Endothelial cell of umbilical vein (primary cell): ENCODE measurements at regions not wholly inside any gene's neighbourhood (a gene's known extent, or its start where the extent isn't known, plus 50 kb on each side); places are given as distances from the start of the nearest gene placed in this dataset.

ENCODE experiments used
- BruUV-seq: library from RNA; stranded (reverse); fragments of 400-500 nt; replicated peaks from 2 replicates; lab custom pipeline; 2021; lab: Mats Ljungman, UMichigan
- CTCF ChIA-PET: fragments of 300-600, 350-600 bp; sonication (Branson Sonifier 250); formaldehyde crosslinking; loops from one replicate; lab custom pipeline; 2021; ENCODE audit warnings: antibody characterized with exemption, inconsistent platforms; lab: Charles Lee
- POLR2A ChIA-PET: fragments of 300-600, 350-600 bp; sonication (Branson Sonifier 250); formaldehyde crosslinking; loops from one replicate; lab custom pipeline; 2021; ENCODE audit warnings: antibody characterized with exemption, inconsistent platforms; lab: Charles Lee
- DNase-seq: peaks from one replicate; pipeline ENCODE4 v3.0.0-alpha.2; 2011; ENCODE audit warnings: low read depth, low spot score
- FAIRE-seq: peaks from 2 replicates; lab custom pipeline; 2011; peaks lifted over from hg19 to GRCh38; lab: Jason Lieb, UNC
- H2AFZ ChIP-seq: 2 replicates; pipeline ENCODE4 v1.6.0; 2012; ENCODE audit warnings: low read depth, low read length, control low read depth, inconsistent platforms
- H3K27ac ChIP-seq: 2 replicates; pipeline ENCODE4 v1.5.1; 2011; ENCODE audit warnings: low read depth, mild to moderate bottlenecking, control low read depth, low read length, moderate library complexity; ENCODE audit not compliant: insufficient read depth
- H3K27me3 ChIP-seq, 2 experiments: 2 replicates each; pipeline versions ENCODE4 v1.6.0 to v1.6.1; 2011; ENCODE audit warnings: low read length in 2 of 2, mixed read lengths in 1 of 2; ENCODE audit not compliant: control insufficient read depth in 2 of 2, insufficient read depth in 2 of 2
- H3K36me3 ChIP-seq, 2 experiments: 2 replicates in 1 of 2; 3 replicates in 1 of 2; pipeline ENCODE4 v1.5.1; 2011; ENCODE audit warnings: low read length in 2 of 2, mild to moderate bottlenecking in 1 of 2, moderate library complexity in 1 of 2; ENCODE audit not compliant: control insufficient read depth in 2 of 2, insufficient read depth in 2 of 2; ENCODE audit errors: extremely low read depth in 1 of 2
- H3K4me1 ChIP-seq: 3 replicates; pipeline ENCODE4 v1.5.1; 2011; ENCODE audit warnings: mild to moderate bottlenecking, low read length; ENCODE audit not compliant: control insufficient read depth, insufficient read depth; ENCODE audit errors: extremely low read depth
- H3K4me2 ChIP-seq: 2 replicates; pipeline ENCODE4 v1.6.1; 2011; ENCODE audit warnings: low read length, control low read depth, mixed read lengths; ENCODE audit not compliant: insufficient read depth
- H3K4me3 ChIP-seq, 3 experiments: fragments of 200-600 bp in 1 of 3; sonication (generic), shearing (Covaris generic) in 1 of 3; replicated peaks in 1 of 3; 2 replicates each; pipeline ENCODE4 v1.5.1; 2011 to 2016; ENCODE audit warnings: control low read depth in 3 of 3, low read length in 3 of 3, mild to moderate bottlenecking in 2 of 3, inconsistent platforms in 1 of 3, low read depth in 1 of 3, moderate library complexity in 1 of 3; ENCODE audit not compliant: insufficient read depth in 1 of 3
- H3K79me2 ChIP-seq: 2 replicates; pipeline ENCODE4 v1.6.0; 2012; ENCODE audit warnings: low read length, inconsistent platforms; ENCODE audit not compliant: control insufficient read depth, insufficient read depth
- H3K9ac ChIP-seq: replicated peaks from 2 replicates; pipeline ENCODE3; 2011; ENCODE audit warnings: low read length, control low read depth; ENCODE audit not compliant: insufficient read depth; ENCODE audit errors: extremely low read depth
- H3K9me1 ChIP-seq: replicated peaks from 3 replicates; pipeline ENCODE4 v1.6.0; 2011; ENCODE audit warnings: mild to moderate bottlenecking, low read length; ENCODE audit not compliant: control insufficient read depth, insufficient read depth; ENCODE audit errors: extremely low read depth
- H3K9me3 ChIP-seq: replicated peaks from 2 replicates; pipeline ENCODE4 v1.5.1; 2012; ENCODE audit warnings: low read length, inconsistent platforms; ENCODE audit not compliant: control insufficient read depth, insufficient read depth
- H4K20me1 ChIP-seq: replicated peaks from 2 replicates; pipeline ENCODE3; 2011; ENCODE audit warnings: mild to moderate bottlenecking, low read length; ENCODE audit not compliant: control insufficient read depth, insufficient read depth; ENCODE audit errors: extremely low read depth
- EZH2 ChIP-seq: IDR thresholded peaks from 2 replicates; pipeline ENCODE4 v1.6.1; 2012; ENCODE audit warnings: borderline replicate concordance, low read depth, mild to moderate bottlenecking, moderate library complexity, low read length, inconsistent platforms; ENCODE audit not compliant: severe bottlenecking
- FOS ChIP-seq: IDR thresholded peaks from 2 replicates; pipeline ENCODE4 v1.6.1; 2011; ENCODE audit warnings: mild to moderate bottlenecking, low read length, moderate library complexity, borderline replicate concordance; ENCODE audit not compliant: insufficient read depth
- GATA2 ChIP-seq: IDR thresholded peaks from 2 replicates; pipeline ENCODE4 v1.7.0; 2011; ENCODE audit warnings: low read depth, mild to moderate bottlenecking, moderate library complexity, mixed read lengths, low read length; ENCODE audit not compliant: insufficient read length, insufficient read depth
- JUN ChIP-seq: IDR thresholded peaks from 2 replicates; pipeline ENCODE4 v1.6.1; 2011; ENCODE audit warnings: borderline replicate concordance, low read depth; ENCODE audit not compliant: insufficient read length, insufficient read depth
- MYC ChIP-seq: IDR thresholded peaks from one replicate; pipeline ENCODE4 v1.6.1; 2011; ENCODE audit warnings: mild to moderate bottlenecking, low read depth, low read length
- POLR2A ChIP-seq: IDR thresholded peaks from 2 replicates; pipeline ENCODE4 v1.6.1; 2012; ENCODE audit warnings: low read depth, mild to moderate bottlenecking, control low read depth, low read length
- POLR2AphosphoS5 ChIP-seq: IDR thresholded peaks from 2 replicates; pipeline ENCODE4 v1.6.1; 2012; ENCODE audit warnings: low read depth, mild to moderate bottlenecking, control low read depth, low read length, moderate library complexity; ENCODE audit not compliant: insufficient read depth
- dilution Hi-C: fragments of 300-500 bp; cut with MboI; formaldehyde crosslinking; loops from one replicate; pipeline ENCODE4 v1.15.0; 2019; ENCODE audit warnings: low sequenced_read_pairs; ENCODE audit not compliant: extremely low pct_ligation_motif_present
- intact Hi-C: fragments of 100-400 bp; cut with micrococcal nuclease; formaldehyde crosslinking; loops from one replicate; pipeline ENCODE4 v1.10.0; 2022
- TF ChIP-seq, protein P1 (sequence below), 2 donors: IDR thresholded peaks; 1 replicate in 1 of 2; 2 replicates in 1 of 2; pipeline ENCODE4 v1.5.1; 2011; ENCODE audit warnings: low read length in 2 of 2, mild to moderate bottlenecking in 2 of 2, moderate library complexity in 2 of 2, control low read depth in 1 of 2, inconsistent platforms in 1 of 2, low read depth in 1 of 2; ENCODE audit not compliant: insufficient read depth in 1 of 2; ENCODE audit errors: extremely low read depth in 1 of 2
- TF ChIP-seq, protein P2 (sequence below): IDR thresholded peaks from 2 replicates; pipeline ENCODE4 v1.6.1; 2011; ENCODE audit not compliant: insufficient read depth, insufficient read length

DNA sequence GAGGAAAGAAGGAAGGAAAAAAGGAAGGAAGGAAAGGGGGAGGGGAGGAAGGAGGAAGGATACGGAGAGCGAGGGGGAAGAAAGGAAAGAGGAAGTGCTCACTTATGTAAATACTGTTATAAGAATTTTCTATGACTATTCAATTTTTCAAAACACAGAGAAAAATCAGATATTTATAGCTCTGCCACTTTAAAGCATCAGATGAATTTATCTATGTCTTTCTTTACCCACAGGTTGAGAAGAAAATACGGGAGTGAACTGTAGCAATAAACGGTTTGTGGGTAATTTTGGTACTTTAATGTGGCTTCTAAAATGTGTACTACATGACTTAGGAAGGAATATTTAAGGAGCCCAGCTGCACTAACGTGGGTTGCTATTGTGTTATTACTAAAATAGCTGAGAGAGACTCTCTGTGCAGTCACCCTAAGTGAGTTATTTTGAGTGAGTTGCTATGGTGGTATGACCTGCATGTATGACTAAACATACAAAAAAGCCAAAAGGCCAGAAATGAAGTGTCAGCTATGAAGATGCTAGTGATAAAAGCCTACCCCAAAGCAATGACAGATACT lies 225.5 kb downstream of the SOD2 start:
- intact Hi-C loops (no loop called here), dilution Hi-C loops (no loop called here)
- DNase-seq (no peak), FAIRE-seq (no peak)
- Histone ChIP-seq H3K4me3 (no peak overlapping the region), H3K4me2 (no peak overlapping the region), H3K36me3 (no peaks in the 10 kb centered on the region), H3K9me1 (no peaks in the 10 kb centered on the region), H3K9me3 (no peaks in the 10 kb centered on the region), H3K9ac (no peak overlapping the region), H3K4me1 (no peaks in the 10 kb centered on the region), H3K27me3 (no peaks in the 10 kb centered on the region), H3K79me2 (no peaks in the 10 kb centered on the region), H3K27ac (no peak overlapping the region), H2AFZ (no peak overlapping the region), H4K20me1 (no peaks in the 10 kb centered on the region)
- ChIA-PET CTCF (no interaction called here), POLR2A (no interaction called here)
- BruUV-seq: no TSS peak
- TF ChIP-seq MYC (no peak), FOS (no peak)
- TF ChIP-seq, protein P1, sequence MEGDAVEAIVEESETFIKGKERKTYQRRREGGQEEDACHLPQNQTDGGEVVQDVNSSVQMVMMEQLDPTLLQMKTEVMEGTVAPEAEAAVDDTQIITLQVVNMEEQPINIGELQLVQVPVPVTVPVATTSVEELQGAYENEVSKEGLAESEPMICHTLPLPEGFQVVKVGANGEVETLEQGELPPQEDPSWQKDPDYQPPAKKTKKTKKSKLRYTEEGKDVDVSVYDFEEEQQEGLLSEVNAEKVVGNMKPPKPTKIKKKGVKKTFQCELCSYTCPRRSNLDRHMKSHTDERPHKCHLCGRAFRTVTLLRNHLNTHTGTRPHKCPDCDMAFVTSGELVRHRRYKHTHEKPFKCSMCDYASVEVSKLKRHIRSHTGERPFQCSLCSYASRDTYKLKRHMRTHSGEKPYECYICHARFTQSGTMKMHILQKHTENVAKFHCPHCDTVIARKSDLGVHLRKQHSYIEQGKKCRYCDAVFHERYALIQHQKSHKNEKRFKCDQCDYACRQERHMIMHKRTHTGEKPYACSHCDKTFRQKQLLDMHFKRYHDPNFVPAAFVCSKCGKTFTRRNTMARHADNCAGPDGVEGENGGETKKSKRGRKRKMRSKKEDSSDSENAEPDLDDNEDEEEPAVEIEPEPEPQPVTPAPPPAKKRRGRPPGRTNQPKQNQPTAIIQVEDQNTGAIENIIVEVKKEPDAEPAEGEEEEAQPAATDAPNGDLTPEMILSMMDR (IDR thresholded peaks at IDR 0.05; ENCODE audit: extremely low read depth in 1 of 2, insufficient read depth in 1 of 2, low read depth in 1 of 2, low read length in 2 of 2): no peak
- TF ChIP-seq, protein P2, sequence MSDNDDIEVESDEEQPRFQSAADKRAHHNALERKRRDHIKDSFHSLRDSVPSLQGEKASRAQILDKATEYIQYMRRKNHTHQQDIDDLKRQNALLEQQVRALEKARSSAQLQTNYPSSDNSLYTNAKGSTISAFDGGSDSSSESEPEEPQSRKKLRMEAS: no peak

DNA sequence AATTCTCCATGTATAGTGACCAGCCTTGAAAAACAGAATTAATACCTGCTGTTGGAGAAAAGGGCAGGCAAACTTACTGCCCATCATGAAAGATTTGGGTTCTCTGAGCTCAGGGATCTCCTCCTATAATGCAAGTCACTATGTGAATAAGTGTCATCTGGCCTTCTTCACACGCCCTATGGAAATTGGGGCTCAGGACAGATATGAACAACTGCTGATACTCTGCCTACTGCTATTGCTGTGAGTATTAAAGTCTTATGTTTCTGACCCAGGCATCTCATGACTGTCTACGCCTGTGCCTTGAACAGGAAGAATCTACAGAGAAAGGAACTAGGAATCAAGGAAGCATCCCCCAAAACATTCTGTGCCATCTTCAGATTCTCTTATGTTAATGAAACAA lies 226.1 kb downstream of the SOD2 start:
- TF ChIP-seq GATA2 (no peak), POLR2AphosphoS5 (no peak), MYC (no peak), POLR2A (no peak), JUN (no peak), EZH2 (no peak), FOS (no peak)
- TF ChIP-seq, protein P2: no peak
- TF ChIP-seq, protein P1 (IDR thresholded peaks at IDR 0.05; ENCODE audit: extremely low read depth in 1 of 2, insufficient read depth in 1 of 2, low read depth in 1 of 2, low read length in 2 of 2): no peak
- no peak for FAIRE-seq
- no peaks in the 10 kb centered on the region for H3K9me3 ChIP-seq
- H3K9ac ChIP-seq: no peak overlapping the region
- no peaks in the 10 kb centered on the region for H3K27me3 ChIP-seq
- H3K36me3 ChIP-seq: no peaks in the 10 kb centered on the region
- H3K79me2 ChIP-seq: no peaks in the 10 kb centered on the region
- dilution Hi-C loops: no loop called here
- no peaks in the 10 kb centered on the region for H3K4me1 ChIP-seq
- H3K4me3 ChIP-seq: no peak overlapping the region
- H3K27ac ChIP-seq: no peak overlapping the region
- no peaks in the 10 kb centered on the region for H3K9me1 ChIP-seq
- BruUV-seq: no TSS peak
- intact Hi-C loops: no loop called here
- H4K20me1 ChIP-seq: no peaks in the 10 kb centered on the region
- H3K4me2 ChIP-seq: no peak overlapping the region
- H2AFZ ChIP-seq: no peak overlapping the region
- ChIA-PET CTCF (no interaction called here), POLR2A (no interaction called here)
- no peak for DNase-seq
